Suprapubic skin (tissue), 4 donors: ENCODE measurements at regions not wholly inside any gene's neighbourhood (a gene's known extent, or its start where the extent isn't known, plus 50 kb on each side); places are given as distances from the start of the nearest gene placed in this dataset.
A peak's percentile ranks its signal among the peaks of the same experiment; 100 is the strongest.

ENCODE experiments used
- DNase-seq, 2 donors: peaks; one replicate each; pipeline ENCODE4 v3.0.0-alpha.2; 2019; ENCODE audit warnings: low spot score in 2 of 2
- H3K27ac ChIP-seq: fragments of 200-600 bp; sonication (generic); one replicate; pipeline ENCODE4 v1.5.1; 2019
- H3K27me3 ChIP-seq: fragments of 200-600 bp; sonication (generic); one replicate; pipeline ENCODE4 v1.5.1; 2019
- H3K36me3 ChIP-seq: fragments of 200-600 bp; sonication (generic); one replicate; pipeline ENCODE4 v1.5.1; 2019
- H3K4me1 ChIP-seq: fragments of 200-600 bp; sonication (generic); one replicate; pipeline ENCODE4 v1.5.1; 2019
- H3K4me3 ChIP-seq: fragments of 200-600 bp; sonication (generic); one replicate; pipeline ENCODE4 v1.5.1; 2019; ENCODE audit warnings: mild to moderate bottlenecking
- H3K9me3 ChIP-seq: fragments of 200-600 bp; sonication (generic); one replicate; pipeline ENCODE4 v1.5.1; 2019
- EP300 ChIP-seq: sonication (generic); formaldehyde crosslinking; IDR thresholded peaks from one replicate; pipeline ENCODE4 v1.6.1; 2017; ENCODE audit warnings: antibody characterized with exemption
- POLR2A ChIP-seq, 2 donors: fragments of 450-650 bp; IDR thresholded peaks; one replicate each; pipeline ENCODE4 v1.6.1; 2017; ENCODE audit warnings: antibody characterized with exemption in 2 of 2, mild to moderate bottlenecking in 2 of 2, moderate library complexity in 2 of 2
- POLR2AphosphoS5 ChIP-seq, 3 donors: sonication (generic); formaldehyde crosslinking; IDR thresholded peaks; one replicate each; pipeline ENCODE4 v1.6.1; 2017; ENCODE audit warnings: antibody characterized with exemption in 3 of 3
- WGBS: methylation state at CpG from one replicate; pipeline ENCODE4 v1.1.5; 2018; 5-methylcytosine and 5-hydroxymethylcytosine counted together
- TF ChIP-seq, protein P1 (sequence below), 2 donors: fragments of 200-600 bp in 1 of 2; fragments of 450-650 bp in 1 of 2; sonication (generic) in 1 of 2; IDR thresholded peaks; one replicate each; pipeline ENCODE4 v1.5.1; 2016 to 2019; ENCODE audit warnings: antibody characterized with exemption in 2 of 2, mild to moderate bottlenecking in 1 of 2, moderate library complexity in 1 of 2

DNA sequence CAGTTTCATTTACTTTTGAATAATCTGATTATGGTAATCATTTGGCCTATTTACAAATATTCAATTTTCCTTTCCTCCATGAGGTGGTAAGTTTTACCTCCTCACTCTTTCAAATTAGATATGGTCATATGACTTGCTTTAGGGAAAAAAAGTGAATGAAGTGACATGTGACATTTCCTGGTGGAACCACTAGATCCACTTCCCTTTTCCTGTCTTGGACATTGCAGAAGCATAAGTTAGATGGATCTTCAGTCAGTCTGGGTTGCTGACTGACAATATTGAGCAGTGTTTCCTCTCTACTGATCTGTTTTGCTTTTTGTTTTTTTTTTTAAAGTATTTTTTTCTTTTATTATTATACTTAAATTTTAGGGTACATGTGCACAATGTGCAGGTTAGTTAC, 481.1 kb upstream of the PTBP2 start:
- Histone ChIP-seq H3K4me3 (no peak overlapping the region), H3K27me3 (no peaks in the 10 kb centered on the region), H3K9me3 (no peaks in the 10 kb centered on the region), H3K36me3 (no peaks in the 10 kb centered on the region), H3K27ac (no peak overlapping the region), H3K4me1 (peaks cover 7% of the 10 kb centered on the region)
- DNase-seq: no peak
- no peak for TF ChIP-seq POLR2AphosphoS5 (IDR thresholded peaks at IDR 0.05)
- TF ChIP-seq, protein P1, sequence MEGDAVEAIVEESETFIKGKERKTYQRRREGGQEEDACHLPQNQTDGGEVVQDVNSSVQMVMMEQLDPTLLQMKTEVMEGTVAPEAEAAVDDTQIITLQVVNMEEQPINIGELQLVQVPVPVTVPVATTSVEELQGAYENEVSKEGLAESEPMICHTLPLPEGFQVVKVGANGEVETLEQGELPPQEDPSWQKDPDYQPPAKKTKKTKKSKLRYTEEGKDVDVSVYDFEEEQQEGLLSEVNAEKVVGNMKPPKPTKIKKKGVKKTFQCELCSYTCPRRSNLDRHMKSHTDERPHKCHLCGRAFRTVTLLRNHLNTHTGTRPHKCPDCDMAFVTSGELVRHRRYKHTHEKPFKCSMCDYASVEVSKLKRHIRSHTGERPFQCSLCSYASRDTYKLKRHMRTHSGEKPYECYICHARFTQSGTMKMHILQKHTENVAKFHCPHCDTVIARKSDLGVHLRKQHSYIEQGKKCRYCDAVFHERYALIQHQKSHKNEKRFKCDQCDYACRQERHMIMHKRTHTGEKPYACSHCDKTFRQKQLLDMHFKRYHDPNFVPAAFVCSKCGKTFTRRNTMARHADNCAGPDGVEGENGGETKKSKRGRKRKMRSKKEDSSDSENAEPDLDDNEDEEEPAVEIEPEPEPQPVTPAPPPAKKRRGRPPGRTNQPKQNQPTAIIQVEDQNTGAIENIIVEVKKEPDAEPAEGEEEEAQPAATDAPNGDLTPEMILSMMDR (IDR thresholded peaks at IDR 0.05): no peak
- TF ChIP-seq EP300: no peak
- TF ChIP-seq POLR2A (IDR thresholded peaks at IDR 0.05): no peak

DNA sequence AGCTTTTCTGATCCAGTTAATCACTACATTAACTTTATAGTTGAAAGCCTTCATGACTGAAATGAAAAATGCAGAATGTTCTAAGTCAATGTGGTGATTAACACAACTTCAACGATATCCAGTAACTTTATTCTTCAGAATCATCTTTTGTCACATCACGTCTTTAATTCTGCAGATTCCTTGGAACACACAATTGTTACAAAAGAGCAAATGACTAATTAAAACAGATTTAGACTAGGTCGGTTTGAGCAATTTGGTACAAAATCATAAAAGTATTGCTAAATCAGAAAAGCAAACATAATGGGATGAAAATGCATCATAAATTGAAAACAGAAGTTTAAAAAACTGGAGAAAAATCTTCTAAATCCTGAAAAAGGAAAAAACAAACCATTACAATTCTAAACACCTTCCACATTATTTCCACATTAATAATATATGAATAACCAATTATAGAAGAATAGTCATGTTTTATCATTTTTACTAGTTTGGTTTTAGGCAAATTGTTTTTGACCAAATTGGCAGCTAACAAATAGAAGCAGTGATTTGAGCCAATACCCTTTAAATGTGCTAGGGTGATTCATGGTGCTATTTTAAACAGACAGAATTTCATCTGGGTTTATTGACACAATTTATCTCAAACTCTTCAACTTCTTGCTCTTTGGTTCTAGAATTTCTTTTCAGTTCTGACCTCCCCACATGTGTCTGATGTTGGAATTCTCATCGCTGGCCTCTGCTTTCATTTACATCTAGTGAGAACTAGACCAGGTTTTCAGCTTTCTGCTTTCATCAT, 468.1 kb upstream of the PTBP2 start:
- no peak for TF ChIP-seq POLR2A (IDR thresholded peaks at IDR 0.05)
- no peak for TF ChIP-seq EP300
- TF ChIP-seq POLR2AphosphoS5 (IDR thresholded peaks at IDR 0.05): no peak
- TF ChIP-seq, protein P1 (IDR thresholded peaks at IDR 0.05): no peak
- Histone ChIP-seq H3K4me3 (no peak overlapping the region), H3K9me3 (no peaks in the 10 kb centered on the region), H3K27me3 (no peaks in the 10 kb centered on the region), H3K36me3 (no peaks in the 10 kb centered on the region), H3K27ac (peak overlapping the region; percentile 74), H3K4me1 (peaks cover 3% of the 10 kb centered on the region)
- 49% methylated on average over 4 of the region's 4 CpGs for WGBS
- DNase-seq: no peak

DNA sequence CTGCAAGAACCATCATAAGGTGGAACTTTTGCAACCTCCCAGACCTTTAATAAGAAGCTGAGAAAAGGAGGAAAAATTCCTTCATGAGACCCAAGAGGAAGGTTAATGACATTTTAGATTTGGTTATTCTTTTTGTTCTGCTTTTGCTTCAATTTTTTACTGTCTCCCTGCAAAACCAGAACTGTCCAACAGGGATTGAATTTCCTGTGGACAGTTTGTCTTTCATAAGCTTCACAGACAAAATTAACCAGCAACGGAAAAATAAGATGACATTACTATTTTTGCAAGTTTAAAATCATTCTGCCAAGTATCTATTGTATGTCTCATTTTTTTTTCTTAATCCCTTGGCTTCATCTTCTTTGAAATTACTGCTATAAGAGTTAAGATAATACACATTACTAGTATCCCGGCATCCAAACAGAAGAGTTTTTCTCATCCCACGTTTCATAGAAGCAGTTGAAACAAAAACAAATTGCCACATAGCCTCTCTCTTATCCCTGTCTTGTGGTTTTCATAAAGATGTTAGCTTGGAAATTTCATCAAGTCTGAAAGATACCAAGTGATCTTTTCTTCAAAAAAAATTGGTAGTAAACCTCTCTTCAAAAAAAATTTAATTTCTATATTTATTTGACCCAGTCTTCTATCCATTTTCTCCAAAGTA, 465.3 kb upstream of the PTBP2 start:
- TF ChIP-seq POLR2AphosphoS5 (IDR thresholded peaks at IDR 0.05): no peak
- no peak for TF ChIP-seq POLR2A (IDR thresholded peaks at IDR 0.05)
- TF ChIP-seq, protein P1 (IDR thresholded peaks at IDR 0.05): no peak
- no peak for TF ChIP-seq EP300
- H3K4me3 ChIP-seq: no peak overlapping the region

GRCh38 chr1:96259399-96259798, 462.2 kb upstream of the PTBP2 start:
- Histone ChIP-seq H3K27ac (no peak overlapping the region), H3K4me1 (no peaks in the 10 kb centered on the region), H3K36me3 (no peaks in the 10 kb centered on the region), H3K27me3 (no peaks in the 10 kb centered on the region), H3K9me3 (no peaks in the 10 kb centered on the region), H3K4me3 (no peak overlapping the region)
- 50% methylated on average over 2 of the region's 2 CpGs for WGBS
- no peak for DNase-seq
- no peak for TF ChIP-seq POLR2A (IDR thresholded peaks at IDR 0.05)
- no peak for TF ChIP-seq POLR2AphosphoS5 (IDR thresholded peaks at IDR 0.05)

More for the DNA sequence above, 465.3 kb upstream of the PTBP2 start:
- DNase-seq: no peak
- H3K36me3 ChIP-seq: no peaks in the 10 kb centered on the region
- no peak overlapping the region for H3K27ac ChIP-seq
- peaks cover 3% of the 10 kb centered on the region for H3K4me1 ChIP-seq
- no peaks in the 10 kb centered on the region for H3K27me3 ChIP-seq
- 33% methylated on average over 3 of the region's 3 CpGs for WGBS
- no peaks in the 10 kb centered on the region for H3K9me3 ChIP-seq

DNA sequence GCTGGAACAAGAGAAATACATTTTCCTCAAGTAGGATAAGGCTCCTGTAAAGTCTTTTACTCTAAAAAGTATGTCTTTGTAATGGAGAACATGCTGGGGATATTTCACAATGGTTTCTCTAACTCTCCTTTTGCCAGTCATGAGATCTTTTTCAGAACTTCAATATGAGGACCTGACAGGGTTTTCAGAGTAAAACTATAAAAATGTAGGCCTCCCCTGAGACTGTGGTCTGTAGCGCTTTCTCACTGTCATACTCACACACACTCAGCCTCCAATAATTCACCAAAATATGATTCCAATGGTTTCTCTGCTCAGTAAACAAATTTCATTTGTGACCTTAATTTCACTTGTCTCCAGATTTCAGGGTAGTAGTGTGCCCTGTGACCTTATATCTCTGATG, 440.1 kb upstream of the PTBP2 start:
- TF ChIP-seq, protein P1 (IDR thresholded peaks at IDR 0.05): no peak
- TF ChIP-seq POLR2AphosphoS5 (IDR thresholded peaks at IDR 0.05) (no peak), POLR2A (IDR thresholded peaks at IDR 0.05) (no peak), EP300 (no peak)
- H3K9me3 ChIP-seq: peaks cover 5% of the 10 kb centered on the region
- DNase-seq: no peak
- H3K27me3 ChIP-seq: no peaks in the 10 kb centered on the region
- H3K36me3 ChIP-seq: no peaks in the 10 kb centered on the region
- H3K4me3 ChIP-seq: no peak overlapping the region
- H3K4me1 ChIP-seq: no peaks in the 10 kb centered on the region
- H3K27ac ChIP-seq: no peak overlapping the region
- 93% methylated on average over 1 of the region's 1 CpG for WGBS
